NCI-H1694 (cell line): ENCODE measurements at regions not wholly inside any gene's neighbourhood (a gene's known extent, or its start where the extent isn't known, plus 50 kb on each side); places are given as distances from the start of the nearest gene placed in this dataset.

Source experiments
- DNase-seq: peaks from one replicate; lab custom pipeline; 2025; lab: John Stamatoyannopoulos, UW

DNA sequence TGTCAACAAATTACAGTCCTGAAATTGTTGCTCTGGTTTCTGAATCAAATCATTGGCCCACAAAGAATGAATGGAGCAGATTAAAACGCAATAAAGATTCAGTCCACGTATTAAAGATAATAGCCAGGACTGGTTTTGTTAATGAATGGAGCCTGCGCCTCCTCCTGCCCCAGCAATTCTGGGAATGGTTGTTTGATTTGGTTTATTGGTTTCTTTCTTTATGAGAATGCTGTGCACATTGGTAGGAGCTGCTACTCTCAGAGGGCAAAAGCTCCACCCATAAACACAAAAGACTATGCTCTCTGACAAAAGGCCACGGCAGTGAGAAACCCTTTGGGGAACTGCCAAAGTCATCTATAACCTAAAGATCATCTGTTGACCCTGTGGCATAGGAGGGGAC is 261.1 kb downstream of the ABHD5 start:
- no peak for DNase-seq

DNA sequence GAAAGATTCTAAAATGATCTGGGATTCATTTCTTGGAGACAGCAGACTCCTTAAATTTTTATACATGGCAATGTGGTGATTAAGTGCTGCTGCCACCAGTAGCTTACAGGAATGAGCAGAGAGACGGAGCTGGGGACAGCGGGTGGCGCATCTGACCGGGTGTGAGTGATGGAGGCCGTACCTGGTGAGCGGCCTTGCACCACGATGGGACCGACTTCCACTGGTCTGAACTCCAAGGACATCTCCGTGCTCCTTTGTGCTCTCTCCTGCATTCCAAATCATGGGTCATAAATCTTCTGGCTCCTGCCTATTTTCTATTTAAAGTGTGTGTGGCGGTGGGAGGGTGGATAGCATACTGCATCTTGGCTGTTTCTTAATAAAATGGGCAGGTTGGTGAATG is 262.6 kb downstream of the ABHD5 start:
- no peak for DNase-seq

DNA sequence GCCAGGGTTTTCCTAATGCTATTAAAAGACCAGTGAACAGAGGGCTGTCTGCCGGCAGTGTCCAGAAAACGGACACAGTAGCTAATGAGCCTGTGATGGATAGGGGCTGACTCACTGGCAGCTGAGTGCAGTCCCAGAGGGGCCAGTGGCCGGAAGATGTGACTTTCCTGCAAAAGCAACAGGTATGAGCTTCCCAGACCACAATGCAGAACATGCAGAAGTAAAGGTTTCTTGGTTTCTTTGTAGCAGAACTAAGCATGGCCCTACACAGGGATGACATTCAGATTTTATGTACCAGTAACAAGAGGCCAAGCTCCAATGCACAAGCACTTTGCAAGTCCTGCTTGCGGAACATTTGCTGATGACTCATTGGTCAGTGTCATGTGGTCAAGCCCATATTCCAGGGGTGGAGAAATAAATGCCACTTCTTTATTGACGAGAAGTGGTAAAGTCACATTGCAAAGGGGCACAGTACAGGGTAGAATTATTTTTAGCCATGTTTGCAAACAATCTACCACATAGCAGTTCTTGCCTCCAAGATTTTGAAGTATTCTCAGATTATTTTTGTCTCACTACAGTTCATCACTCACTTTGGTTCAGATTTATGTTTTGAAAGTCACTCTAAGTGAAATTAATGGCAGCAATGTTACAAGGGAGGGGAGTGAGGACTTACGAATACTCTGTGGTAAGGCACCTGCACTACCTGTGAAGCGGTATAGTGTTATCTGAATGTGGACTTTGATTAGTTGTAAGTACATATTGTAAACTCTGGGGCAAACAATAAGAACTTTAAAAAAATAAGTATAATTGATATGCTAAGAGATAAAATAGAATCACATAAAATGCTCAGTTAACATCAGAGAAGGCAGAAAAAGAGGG is 263.3 kb downstream of the ABHD5 start:
- DNase-seq = no peak

DNA sequence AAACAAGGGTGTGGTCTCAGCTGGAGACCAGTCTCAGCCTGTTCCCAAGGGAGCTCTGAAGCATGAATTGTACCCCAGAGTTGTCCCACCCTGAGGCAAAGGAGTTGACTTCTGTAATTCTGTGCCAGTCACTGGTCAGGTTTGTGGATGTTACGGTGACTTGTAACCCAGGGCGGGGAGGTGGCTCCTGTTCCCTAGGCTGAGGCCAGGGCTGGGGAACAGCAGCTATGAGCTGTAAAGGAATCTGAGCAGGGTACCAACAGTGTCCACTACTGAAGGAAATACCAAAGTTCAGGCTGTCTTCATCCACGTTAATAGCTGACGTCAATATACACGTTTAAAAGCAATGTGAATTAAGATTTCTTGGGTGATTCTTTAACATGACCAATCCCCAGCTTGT is 266.2 kb downstream of the ABHD5 start:
- DNase-seq = no peak

DNA sequence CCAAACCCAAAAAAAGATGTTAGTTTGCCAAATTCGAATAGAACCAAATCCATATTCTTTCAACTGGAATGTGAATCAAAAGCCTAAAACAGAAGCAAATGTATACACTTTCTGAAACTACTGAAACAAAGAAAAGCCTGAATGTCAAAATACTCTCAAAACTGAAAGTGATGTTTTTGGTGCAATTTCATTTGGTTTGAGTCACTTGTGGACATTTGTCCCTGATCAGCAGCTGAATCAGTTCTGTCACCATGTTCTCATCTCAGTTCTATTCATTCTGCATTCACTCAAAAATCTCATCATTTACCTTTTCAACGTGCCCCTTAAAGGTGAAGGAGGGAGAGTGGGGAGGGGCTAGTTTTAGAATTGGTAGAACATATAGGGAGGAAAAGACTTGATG is 266.8 kb downstream of the ABHD5 start:
- DNase-seq = no peak

DNA sequence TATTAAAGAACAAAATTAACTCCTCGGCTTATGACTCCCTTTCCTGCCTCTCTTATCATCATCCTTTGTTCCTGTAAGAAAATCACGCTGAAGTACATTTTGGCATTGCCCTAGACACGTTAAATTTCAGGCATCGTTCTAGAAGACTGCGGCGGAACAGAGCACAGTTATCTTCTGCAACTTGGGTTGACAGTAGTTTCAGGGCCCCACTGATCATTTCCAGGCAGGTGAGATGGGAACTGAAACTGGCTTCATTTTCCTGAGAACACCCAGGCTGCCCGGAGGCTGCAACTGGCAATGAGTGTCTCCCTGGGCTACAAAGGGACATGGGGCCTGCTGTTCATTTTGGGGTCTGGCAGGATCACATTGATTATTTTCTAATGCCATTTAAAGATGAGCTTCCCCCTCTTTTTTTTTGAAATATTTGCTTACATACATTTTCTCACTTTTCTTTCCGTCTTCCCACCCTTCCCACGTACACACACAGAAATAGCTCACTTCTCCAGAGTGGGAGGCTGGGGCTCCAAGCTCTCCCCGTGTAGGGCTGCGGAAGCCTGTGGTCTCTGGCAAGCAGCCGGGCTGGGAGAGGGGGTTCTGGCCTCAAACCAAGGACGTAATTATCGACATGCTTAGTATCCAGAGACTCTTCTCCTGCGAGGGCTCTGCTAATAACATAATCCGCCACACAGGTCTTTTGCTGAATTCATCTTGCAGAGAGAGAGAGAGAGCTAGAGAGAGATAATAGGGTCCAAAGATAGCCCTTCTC is 267.4 kb downstream of the ABHD5 start:
- no peak for DNase-seq

DNA sequence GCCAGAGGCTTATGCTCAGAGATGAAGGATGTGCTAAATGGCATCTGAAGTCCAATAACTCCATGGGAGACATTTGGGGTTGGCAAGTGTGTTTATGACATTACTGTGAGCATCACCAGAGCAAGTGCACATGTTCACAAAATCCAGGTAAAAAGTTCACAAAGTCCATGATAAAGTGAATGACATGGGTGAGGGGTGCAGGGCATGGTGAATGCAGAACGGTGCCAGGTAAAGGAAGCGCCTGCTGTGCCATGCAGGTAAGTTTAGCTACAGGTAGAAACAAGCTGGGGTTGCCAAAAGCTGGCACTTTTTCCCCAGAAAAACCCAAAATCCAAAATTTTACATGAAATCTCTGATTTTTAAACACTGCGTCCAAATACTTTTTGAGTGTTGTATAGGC is 268.2 kb downstream of the ABHD5 start:
- no peak for DNase-seq

DNA sequence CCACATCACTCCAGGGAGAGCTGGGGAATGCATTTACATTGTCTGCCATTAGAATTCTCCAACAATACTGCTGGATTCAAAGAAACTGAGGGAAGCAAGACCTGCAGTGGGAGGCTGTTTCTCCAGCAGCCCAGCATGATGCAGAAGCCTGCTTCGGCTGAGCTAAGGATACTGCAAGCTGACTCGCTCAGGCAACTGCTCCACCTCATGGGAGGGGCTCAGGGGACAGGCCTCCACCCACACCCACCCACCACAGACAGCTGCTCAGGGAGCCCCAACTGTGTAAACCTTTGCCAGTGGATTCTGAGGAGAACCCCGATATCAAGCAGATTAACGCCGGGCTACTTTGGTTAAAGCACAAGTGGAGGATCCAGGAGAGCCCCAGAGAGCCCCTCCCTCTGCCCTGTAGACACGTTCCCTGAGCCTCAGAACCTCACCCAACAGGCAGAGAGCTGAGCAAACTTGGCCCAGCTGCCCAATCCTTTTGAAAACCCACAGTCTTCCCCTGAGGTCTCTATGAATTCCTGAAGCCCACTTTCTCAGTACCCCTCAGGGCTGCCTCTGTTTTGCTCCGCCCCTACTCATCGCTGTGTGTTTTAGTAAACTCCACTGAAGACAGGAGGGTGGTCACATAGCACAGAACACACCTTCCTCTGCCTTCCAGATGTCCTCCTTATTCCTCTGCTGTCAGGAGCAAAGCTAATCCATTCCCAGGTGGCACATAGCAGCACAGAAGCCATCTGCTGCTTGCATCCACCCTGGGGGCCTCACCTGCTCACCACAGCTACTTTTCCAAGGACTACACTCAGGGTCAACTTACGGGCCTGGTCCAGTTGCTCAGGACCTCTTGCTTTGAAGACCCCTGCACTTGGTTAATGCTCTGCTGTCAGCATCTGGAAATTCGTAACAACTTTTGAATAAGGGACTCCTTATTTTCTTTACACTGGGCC is 269.0 kb downstream of the ABHD5 start:
- DNase-seq = no peak

DNA sequence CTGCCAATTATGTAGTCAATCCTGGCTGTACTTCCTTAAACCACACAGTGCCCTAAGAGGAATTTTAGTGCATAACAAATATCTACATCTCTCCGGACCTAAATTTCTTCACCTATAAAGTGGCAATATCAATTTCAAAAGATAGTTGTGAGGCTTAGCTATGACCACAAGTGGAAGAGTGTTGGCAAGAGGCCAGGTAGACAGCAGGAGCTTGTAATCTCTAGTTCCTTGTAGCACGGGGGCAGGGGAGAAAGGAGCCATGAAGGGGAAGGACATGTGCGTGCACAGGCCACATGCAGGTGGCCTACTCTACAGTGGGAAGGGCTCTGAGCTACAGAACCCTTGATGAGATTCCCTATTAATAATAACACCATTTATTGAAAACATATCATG is 269.7 kb downstream of the ABHD5 start:
- DNase-seq = no peak

DNA sequence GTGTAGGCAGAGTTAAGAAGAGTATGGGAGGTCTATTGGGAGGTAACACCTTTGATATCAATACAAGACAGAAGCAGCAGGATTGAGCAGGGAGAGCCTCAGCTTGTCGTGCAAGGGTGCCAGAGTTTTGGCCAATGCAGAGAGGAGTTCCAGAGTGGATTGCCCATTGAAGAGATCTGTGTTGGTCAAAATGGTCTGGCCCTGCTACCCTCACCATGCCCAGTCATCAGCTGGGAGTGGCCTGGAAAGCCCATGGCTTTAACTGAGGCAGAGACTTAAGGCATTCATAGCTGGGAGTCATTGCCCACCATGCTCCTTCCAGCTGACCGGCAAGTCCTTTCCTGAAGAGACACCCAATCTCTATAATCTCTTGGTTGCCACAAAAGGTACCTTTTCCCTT is 271.3 kb downstream of the ABHD5 start:
- DNase-seq = no peak

DNA sequence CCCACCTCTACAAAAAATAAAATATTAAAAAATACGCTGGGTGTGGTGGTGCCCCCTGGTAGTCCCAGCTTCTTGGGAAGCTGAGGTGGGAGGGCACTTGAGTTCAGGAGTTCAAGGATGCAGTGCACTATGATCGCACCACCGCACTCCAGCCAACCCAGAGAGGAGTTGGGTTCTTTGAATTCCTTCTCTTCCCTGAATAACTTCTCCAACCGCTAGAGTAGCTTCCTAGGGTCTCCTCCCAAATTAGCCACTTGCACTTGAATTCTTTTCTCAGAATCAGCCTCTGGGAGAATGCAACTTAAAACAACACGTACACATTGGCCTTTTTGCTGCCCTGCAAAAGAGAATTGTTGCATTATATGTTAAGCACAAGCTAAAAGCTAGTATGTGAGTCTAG is 272.5 kb downstream of the ABHD5 start:
- no peak for DNase-seq

DNA sequence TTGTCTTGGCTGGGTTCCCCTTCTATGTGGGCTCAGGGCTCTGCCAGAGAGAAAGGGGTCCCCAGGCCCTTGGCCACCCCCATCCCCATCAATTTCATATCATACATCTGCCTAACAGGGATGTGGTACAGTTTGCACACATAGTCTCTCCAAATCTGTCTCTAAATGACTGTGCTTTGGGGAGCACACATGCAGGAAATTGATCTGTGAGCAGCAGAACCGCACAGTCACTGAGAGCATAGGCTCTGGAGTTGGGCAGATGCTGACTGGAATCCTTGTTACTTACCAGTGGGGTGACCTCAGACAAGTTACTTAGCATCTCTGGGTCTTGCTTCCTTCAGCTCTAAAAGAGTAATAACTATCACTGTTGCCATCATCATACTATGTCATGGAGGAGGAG is 273.9 kb downstream of the ABHD5 start:
- DNase-seq = no peak

DNA sequence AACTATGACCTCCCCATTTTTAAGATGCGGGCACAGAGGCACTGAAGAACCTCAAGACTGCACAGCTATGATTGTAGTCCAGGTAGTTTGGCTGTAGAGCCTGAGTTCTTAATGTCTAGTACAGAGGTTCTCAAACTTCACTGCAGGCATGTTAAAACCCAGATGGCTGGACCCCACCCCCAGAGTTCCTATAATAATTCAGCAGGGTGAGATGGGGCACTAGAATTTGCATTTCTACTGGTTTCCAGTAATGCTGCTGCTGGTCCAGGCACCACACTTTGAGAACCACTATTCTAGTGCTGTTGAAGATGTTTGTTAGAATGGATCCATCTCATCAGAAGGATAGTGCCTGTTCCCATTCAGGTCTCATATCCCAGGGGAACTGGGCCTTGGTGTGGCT is 274.9 kb downstream of the ABHD5 start:
- DNase-seq = no peak

DNA sequence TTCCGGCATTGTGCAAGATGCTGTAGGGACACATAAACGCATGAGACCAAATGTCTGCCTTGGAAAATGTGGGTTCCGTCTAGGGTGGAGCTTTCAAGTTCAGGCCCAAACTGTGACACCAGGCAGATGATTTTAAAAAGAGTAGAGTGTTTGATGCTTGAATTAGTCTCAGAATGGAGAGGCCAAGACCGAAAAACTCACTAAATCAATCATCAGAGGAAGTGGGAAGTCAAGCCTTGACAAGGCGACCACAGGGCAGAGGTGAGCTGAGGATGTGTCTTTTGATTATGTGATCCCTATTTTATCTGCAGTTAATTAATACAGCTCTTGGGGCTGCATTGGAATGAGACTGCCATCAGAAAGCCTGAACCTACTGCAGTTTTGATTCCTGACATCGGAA is 275.4 kb downstream of the ABHD5 start:
- no peak for DNase-seq

DNA sequence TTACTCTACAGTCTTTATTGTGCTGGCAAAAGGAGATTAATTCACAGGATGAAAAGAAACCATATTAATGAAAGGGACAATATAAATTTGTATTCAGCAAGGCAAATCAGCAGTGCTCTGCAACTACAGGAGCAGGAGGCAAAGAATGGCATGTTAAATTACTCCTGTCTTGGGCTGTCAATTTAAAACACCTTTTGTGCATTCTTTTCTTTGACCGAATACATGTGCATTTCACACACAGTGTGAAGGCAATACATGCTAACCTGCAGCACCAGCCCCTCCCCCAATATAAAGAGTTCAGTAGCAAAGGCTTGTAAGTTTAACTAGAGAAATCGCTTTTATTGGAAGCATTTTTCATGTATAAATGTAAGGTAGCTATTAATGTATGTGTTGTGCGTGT is 275.2 kb upstream of the TOPAZ1 start:
- no peak for DNase-seq

DNA sequence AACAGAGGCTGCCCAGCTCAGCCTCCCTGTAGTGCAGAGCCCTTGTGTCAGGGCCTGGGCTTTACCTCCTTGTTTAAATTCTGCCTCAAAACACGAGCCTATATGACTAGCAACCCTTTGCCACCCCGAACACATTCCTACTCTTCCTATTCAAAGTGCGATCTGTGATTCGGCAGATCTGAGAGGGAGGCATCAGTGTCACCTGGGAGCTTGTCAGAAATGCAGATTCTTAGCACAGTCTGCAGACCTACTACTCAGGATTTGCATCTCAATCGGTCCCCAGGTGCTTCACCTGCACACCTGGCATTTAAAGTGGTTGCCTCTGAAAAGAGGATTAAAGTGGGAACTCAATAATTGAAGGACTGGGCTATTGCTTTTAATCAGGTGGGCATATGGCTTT is 273.2 kb upstream of the TOPAZ1 start:
- no peak for DNase-seq

DNA sequence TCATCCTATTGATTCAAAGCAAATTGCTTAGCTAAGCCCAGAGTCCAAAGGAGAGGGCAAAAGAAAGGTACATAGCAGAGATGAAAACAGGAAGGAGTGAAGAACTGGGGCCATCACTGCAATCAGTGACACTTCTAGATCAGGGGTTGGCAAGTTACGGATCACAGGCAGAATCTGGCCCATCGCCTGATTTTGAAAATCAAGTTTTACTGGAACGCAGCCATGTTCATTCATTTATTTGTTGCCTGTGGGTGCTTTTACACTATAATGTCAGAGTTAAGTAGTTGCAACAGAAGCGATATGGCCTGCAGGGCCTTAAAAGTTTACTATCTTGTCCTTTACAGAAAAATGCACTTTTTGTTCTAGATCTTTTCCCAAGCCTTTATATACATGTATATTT is 271.7 kb upstream of the TOPAZ1 start:
- no peak for DNase-seq

DNA sequence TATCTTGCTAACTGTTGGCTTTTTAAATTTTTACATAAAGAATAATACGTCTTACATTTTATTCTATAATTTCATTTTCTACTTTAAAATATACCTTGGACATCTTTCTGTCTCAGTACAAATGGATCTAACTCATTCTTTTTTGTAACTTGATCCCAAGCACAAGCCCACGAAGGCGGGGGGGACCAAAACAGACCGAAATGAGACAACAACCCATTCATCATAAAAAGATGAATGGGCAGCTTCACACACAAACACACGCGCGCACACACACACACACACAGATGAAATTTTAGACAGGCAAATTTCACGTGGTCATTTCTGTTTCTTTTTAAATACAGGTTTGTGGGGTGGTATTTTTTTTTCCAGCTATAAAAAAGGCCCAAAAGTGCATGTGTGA is 271.3 kb upstream of the TOPAZ1 start:
- no peak for DNase-seq

DNA sequence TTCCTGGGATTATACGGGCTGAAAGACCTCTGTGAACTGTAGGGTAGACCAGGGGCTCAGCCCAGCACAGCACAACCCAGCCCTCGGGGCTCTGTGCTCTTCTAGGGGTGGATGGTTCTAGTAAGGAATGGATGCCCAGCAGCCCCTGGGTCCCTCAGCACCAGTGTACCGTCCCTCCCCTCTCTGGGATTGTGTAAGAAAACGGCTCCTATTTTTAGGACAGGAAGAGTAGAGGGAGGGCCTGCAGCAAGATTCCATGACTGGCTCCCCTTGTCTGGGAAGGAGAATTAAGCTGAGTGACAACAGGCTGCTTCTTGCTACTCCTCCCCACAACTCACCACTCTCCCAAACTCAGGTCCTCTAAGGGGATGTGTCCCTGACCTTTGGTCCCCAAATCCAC is 270.8 kb upstream of the TOPAZ1 start:
- no peak for DNase-seq

DNA sequence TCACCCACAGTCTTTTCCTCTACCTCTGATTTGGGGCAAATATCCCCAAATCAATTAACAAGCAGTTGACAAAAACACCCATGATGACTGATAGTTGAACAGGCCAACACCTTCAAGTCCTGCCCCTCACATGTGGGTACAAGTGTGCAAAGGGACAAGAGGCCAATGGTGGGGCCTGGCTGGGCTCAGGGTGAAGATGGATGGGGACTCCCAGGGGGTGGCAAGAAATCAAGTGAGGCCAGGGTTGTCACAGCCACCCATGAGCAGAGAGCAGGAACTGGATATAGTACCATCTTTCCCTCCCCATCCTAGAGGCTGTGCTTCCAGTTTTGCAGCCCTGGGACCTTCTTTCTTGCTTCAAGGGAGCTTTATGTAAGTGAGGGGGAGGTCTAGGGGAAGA is 270.2 kb upstream of the TOPAZ1 start:
- no peak for DNase-seq

DNA sequence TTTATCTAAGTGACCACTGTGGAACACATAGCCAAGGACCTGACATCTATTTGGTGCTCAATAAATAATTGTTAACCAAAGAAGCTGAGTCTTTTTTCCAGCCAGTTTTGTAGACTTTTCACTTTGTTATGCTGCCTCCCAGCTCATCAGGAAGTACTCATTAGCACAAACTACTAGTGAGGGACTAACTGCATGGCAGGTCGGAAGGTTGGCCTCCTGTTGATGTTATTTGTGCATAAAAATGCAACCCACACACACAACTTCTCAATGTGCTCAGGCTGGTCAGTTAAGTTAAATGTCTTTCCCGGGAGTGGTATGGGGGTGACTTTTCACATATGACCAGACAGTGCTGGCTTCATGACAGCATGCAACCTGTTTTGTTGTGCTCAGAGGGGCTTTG is 263.0 kb upstream of the TOPAZ1 start:
- no peak for DNase-seq

DNA sequence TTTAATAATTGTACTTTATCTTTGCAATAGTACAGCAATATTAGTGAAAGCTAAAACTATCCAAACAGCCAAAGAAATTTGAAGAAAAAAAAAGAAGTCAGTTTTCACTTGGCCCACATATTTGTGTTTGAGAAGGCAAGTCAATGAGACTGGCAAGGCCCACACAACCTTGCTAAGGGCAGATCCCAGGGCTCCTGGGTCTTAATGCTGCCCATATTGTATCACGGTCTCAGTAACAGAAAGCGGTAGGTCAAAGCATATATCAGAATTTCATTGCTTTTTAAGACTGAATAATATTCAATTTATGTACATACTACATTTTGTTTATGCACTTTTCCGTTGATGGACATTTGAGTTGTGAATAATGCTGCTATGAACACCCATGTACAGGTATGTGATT is 262.0 kb upstream of the TOPAZ1 start:
- DNase-seq = no peak
